Activated T-helper 1 cell treated with Interleukin-2 at 50 U/mL for 16 hours (primary cell): ENCODE measurements at regions not wholly inside any gene's neighbourhood (a gene's known extent, or its start where the extent isn't known, plus 50 kb on each side); places are given as distances from the start of the nearest gene placed in this dataset.

Experiments used
- DNase-seq: peaks from one replicate; pipeline ENCODE4 v3.0.0-alpha.2; 2020; ENCODE audit warnings: low read depth

DNA sequence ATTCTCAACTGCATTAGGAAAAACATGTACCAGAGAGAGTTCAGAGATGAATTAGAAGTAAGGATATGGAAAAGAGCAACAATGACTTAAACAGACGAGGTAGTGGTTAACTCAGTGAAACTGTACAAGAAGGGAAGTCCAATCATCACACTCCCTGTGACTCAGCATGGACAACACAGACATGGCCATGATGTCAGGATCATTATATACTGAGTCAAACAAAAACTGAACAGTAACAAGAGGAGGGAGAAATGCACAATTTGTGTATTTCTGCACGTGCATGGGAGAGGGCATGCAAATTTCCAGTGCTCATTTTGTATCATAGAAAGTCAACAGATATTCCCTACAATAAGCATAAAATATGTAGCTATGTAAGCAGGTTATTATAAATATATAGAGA is 1037.8 kb downstream of the BCL11B start:
- no peak for DNase-seq

DNA sequence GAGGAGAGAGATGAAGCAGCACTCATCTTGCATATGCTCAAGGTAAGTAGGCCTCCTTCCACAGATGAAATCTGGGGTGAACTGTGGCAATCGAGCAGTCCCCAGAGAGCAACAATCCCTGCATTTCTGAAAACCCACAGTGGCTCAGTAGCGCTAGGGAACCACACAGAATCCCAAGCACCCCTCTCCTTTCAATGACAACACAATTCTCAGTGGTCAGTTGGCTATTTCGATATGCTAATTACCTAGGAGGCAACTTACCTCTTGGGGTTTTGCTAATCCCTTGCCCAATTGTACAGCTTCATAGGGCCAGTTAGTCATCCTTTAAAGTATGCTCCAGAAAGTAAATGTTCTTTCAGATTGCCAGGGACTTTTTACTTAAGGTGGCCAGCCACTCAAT is 1035.7 kb downstream of the BCL11B start:
- no peak for DNase-seq

DNA sequence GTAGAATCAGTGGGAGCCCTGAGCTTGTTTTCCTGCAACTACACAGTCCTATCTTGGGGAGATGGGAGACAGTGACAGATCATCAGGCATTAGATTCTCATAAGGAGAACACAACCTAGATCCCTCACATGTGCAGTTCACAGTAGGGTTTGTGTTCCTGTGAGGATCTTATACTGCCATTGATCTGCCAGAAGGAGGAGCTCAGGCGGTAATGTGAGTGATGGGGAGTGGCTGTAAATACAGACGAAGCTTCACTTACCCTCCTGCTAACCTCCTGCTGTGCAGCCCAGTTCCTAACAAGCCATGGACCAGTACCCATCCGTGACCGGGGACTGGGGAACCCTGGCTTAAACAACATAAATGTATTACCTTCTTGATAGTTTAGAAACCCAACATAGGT is 1034.1 kb downstream of the BCL11B start:
- DNase-seq = no peak

DNA sequence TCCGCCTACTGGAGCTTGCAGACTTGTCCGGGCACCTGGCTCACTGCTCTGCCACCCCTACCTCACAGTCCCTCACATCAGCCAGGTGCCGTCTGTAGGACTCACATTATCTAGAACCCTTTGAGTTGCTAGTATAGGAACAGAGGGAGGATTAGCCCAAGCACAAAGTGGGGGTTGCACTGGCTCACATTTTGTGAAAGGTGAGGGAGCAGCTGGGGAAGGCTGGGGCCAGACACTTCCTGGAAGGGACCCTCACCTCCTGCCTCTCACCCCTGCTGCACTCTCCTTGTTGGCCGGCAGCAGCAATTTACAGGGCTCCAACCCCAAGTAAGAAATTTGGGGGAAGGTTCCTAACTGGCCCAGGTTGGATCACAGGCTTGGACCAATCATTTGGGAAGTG is 1031.6 kb downstream of the BCL11B start:
- DNase-seq = no peak

DNA sequence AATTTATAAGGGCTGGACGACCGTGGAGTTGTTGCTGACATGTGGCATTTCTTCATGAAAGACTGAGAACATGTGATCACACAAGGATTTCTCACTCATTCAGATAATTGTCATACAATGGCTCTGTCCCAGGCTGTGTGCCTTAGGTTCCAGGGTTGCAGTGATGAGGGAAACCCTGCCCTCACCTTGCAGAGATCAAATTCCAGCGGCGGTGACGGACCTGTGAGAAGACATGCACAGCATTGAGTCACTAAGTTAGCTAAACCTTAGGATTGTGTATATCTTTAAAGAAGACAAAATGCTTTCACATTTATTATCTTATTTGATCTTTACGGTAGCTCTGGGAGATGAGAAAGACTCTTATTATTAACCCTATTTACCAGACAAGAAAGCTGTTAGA is 1029.1 kb downstream of the BCL11B start:
- no peak for DNase-seq

DNA sequence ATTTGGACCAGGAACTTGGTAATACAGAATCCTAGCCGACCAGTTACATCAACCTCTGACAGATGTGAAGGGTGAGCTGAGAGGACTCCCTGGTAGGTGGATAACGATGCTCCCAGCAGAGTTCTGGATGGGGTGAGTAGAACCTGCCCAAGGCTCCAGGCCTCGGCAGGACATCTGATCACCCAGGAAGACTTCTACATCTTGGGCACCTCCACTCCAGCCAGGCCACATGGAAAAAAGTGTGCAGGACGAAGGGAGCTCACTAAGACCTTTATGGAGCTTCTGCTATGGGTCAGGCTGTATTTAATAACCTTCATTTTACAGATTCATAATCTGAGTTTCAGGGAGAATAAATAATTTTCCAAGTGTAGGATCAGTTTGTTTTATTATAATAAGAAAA is 1028.7 kb downstream of the BCL11B start:
- DNase-seq = no peak

DNA sequence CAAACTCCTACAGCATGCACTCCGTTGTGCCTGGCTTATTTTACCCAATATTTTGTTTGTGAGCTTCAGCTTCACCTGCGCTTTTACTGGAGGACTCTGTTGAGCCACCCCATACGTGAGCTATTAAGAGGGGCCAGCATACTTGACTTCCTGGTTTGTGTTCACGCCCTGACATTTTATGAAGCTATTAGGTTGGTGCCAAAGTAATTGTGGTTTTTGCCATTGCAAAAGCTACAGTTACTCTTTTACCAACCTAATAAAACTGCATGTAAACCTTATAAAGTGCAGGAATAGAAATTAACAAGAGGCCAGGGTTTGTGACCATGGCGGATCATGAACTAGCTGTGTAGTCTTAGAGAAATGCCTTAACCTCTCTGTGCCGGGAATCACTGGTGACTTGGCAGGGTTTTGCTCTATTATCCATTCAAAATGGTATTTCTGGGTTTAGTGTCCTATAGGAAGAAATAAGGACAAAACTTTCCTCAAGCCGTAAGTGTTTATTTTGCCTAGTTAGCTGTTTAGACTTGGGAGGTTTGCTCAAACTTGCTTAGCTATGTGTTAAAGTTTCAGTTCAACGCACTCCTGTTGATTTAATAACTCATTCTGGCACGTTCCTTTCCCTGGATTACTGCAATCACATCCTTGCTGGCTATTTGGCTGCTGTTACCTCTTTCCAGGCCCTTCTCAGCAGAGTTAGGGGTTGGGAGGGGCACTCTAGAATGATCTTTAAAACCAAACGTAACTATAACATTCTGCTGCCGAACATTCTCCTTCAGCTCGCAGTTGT is 1027.6 kb downstream of the BCL11B start:
- DNase-seq = no peak

DNA sequence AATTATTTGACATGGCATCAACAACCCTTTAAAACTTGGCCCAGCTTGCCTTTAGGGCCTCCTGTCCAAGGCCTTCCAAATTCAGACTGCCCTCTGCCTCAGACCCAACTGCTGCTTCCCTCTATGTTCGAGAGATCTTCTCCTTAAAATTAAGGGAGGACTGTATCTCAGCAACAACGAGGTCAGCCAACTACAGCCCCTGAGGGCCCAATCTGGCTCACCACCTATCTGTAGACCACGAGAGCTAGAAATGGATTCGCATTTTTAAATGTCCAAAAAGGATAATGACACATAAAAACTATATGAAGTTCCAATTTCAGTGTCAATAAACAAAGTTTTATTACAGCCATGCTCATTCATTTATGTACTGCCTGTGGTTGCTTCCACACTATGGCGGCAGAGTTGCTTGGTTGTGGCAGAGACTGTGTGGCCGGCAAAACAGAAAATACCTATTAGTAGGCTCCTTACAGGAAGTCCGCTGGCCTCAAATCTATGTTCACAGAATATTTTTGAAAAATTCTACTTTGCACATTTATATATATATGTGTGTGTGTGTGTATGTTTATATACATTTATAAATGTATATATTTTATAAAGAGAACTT is 1026.9 kb downstream of the BCL11B start:
- no peak for DNase-seq

DNA sequence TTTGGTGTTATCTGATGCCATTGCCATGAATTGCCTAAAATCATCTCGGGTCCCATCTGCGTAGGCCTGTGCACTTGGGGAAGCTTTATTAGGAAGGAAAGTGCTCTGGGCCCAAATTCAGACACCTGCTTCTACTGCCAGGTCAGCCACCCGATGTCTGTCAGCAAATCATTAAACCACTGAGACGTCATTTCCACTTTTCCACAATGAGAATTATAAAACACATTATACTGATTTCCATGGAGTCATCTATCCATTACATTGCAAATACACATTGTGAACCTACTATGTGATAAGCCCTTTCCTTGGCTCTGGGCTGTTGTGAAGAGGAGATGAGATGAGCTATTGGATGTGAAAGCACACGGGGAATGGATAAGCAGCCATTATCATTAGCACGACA is 1022.9 kb downstream of the BCL11B start:
- DNase-seq = no peak

DNA sequence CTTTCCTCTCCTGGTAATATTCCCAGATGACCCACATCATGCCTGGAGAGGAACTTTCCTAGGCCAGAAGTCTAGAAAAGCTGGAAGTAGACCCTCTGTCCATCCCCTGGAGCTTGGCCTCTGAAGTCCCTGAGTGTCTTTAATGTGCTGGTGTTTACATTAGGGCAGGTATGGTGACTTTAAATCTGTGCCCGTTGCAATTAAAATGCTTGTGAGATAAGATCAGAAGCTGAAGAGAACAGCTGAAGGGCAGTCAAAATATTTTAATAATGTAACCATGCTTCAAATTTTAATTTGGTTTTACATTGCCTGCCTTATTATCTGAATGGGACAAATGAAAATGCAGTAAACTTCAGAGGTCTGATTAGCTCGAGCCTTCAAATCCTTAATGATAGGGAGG is 1022.5 kb downstream of the BCL11B start:
- no peak for DNase-seq

DNA sequence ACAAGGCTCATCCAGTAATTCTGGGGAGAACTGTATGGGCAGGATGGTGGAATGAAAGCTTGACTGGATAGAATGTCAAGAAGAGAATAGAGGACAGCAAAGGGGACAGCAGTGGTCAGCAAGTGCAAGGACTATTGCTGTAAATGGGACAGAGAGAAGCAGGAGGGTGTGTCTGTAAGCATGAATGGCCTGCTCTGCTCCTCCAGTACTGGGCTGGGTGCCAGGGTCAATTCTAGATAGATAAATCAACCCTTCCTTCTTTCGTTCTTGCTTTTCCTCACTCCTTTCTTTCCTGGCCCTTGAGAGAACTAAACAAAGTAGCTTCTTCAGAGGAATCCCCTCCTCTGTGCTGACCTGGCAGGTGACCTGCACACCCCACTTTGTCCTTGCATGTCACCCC is 1019.2 kb downstream of the BCL11B start:
- DNase-seq = no peak

DNA sequence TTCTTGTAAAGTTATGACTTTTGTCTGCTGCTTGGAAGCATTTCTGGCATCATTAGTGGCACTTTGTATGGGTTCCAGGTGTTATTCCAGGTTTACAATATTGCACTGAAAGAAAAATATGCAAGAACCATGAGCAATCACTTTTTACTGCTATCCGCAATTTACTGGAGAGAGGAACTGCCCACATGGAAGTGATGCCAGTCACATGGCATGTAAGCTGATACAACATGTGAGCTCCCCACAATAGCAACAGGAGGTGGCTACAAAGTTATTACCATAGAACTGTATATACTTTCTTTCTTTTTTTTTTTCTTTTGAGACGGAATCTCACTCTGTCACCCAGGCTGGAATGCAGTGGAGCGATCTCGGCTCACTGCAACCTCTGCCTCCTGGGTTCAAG is 1012.1 kb downstream of the BCL11B start:
- DNase-seq = no peak

DNA sequence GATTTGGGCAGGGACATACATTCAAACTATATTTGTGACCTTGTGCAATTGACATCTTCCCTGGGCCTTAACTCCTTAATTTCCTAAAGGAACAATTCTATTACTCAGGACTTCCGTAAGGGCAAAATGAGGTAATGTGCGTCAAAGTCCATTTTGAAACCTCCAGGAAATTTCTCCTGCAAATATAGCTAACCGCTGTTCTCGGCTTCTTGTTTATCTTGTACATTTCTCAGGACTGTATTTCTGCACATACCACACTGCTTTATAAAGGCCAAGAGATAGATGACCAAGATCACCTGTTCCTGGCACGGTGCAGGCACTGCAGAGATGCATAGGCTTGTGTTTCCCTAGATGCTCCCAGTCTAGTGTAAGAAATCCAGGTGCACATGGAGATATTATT is 1009.4 kb downstream of the BCL11B start:
- no peak for DNase-seq

DNA sequence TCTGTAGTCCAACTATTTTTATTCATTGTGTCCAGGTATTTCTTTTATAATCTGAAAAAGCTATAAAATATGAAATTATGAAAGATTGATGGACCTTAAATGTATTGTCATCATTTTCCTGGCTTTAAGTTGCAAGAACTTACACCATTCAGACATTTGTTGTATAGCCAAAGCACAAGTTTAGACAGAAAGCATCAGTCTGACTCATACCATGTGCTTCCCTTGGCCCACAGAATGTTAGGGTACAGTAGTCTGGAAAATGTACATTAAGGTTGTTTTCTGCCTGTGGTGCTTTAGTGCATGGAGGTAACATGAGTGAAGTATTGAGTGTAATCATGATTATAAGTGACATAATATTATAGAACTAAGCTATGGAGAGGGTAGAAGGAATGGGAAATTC is 1002.5 kb downstream of the BCL11B start:
- DNase-seq = no peak

DNA sequence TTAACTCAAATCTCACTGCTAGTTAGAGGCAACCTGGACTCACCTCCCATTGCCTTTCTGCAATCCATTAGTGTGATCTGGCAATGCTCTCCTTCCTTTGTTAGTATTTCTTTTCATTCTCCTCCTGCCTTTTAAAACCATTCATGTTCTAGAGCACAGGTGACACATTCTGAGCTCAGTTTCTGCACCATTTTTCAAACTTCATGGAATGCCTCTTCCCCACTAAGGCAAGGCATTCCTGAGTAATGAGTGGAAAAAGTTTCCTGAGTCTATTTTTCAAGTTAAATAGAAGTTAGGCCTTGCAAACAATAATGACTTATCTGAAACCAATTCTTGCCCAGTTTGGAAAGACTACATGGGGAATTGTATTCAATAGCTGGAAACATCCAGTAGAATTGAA is 1001.8 kb downstream of the BCL11B start:
- DNase-seq = no peak

DNA sequence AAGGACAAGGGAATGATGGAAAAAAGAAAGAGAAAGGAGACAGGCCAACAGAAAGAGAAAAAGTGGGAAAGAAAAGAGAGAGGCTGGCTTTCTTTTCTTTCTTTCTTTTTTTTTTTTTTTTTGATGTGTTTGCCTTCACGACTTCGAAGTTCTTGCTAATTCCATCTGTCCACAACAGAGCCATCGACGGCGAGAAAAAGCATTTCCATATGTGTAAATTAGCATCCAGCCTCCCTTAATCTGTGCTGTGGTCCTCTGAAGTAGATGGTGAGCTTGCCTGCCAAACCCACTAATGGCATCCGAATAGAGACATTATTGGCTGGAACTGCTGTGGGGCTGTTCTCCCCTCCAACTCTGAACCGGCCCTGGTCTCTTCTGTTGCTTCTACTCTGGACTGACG is 997.4 kb downstream of the BCL11B start:
- DNase-seq = no peak

DNA sequence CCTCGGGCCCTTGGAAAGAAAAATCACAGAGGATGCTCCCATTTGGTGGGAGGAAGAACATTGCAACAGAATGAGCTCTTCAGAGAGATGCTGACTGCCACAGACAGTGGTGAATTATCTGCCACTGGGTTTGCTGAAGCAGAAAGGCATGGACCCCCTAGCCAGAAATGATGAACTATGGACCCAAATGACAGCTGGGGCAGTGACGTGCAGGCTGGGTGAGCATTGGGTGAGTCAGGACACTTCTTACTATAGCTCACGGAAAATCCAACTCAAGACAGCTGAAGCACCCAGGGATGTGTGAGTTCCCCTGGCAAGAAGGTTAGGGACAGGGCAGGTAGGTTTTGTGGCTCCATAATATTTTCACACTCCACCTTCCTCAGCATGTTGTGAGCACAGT is 993.2 kb downstream of the BCL11B start:
- DNase-seq = no peak

DNA sequence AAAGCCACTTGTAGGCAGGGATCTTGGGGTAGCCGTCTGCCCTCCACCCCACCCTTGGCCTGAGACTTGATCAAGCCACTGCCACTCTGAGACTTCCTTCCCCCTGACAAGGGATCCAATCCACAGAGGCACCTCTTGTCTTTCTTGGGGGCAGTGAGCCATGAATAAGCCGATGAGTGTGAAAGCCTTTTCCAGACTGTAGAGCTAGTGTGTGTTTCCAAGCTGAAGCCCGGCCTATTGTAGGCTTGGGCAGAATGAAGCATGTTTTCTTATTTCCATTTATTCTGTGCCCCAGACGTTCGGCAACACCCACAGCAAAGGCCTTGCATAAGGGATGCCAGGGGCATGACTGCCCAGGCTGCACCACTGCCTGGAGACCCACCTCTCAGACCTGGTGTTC is 991.6 kb downstream of the BCL11B start:
- no peak for DNase-seq

DNA sequence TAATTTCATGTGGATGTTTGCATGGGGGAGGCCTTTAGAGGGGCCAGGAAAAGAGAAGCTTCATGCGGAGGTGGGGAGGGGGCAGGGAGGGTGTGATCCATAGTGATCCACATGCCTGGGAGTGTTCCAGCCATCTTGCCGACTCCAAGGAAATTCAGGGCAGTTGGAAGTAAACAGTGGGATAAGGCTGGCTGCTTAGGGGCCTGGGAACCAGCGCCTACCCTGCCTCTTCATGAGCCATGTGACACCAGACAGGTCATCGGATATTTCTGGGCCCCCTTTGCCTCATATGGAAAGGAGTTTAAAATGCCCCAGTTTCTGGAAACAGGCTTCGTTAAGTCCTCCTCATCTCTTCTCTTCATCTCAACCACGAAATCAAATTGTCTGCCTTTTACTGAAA is 983.2 kb downstream of the BCL11B start:
- no peak for DNase-seq

DNA sequence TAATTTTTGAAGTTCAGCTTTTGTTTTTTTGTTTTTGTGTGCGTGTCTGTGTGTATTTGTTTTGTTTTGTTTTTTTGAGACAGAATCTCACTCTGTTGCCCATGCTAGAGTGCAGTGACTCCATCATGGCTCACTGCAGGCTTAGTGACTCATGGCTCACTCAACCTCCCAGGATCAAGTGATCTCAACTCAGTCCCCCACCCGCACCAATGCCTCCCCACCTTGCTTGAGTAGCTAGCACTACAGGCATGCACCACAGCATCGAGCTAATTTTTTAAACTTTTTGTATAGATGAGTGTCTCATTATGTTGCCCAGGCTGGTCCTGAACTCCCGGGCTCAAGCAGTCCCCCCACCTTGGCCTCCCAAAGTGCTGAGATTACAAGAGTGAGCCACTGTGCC is 981.4 kb downstream of the BCL11B start:
- no peak for DNase-seq

DNA sequence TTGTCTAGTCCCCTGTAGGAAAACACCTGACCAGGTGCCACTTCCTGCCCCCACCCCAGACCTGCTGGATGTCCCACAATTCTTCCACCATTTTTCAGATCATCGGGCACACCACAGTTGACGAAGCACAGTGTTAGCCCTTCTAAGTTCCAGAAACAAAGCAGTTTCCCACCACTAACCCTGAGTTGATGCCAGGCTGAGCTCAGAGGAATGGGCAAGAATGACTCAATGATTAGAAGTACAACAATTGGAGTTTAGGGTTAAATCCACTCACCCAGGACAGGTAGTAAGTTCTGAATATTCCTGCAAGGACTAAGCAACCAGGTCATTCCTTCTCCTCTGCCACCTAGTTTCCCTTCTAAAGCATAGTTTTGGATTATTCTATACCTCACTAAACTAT is 979.8 kb downstream of the BCL11B start:
- no peak for DNase-seq

DNA sequence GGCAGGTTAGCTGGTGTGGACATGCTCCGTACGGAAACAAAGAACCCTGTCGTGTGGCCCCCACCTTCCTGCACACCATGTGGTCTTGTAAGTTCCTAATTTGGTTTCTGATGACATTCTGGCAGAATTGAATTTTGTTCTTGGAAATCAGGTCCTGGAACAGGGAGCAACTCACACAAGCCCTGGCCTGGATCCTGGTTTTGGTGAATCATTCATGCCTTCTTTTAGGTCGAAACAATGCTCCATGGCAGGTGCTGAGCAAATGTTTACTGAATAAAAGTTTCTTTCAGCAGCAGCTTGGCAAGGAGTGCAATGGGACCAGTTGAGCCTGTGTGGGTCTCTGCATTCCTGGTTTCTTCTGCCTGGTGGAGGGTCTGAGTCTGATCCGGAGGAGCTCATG is 978.4 kb downstream of the BCL11B start:
- DNase-seq = no peak

DNA sequence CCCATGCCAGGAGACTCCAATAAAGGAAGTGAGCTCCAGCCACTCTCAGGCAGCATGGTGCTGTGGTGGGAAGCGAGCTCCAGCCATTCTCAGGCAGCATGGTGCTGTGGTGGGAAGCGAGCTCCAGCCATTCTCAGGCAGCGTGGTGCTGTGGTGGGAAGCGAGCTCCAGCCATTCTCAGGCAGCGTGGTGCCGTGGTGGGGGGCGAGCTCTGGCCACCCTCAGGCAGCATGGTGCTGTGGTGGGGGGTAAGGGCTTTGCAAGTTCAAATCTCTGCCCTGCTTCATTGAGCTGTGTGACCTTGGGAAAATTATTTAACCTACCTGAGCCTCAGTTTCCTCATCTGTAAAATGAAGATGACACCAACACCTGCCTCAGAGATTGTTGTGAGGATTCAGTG is 975.1 kb downstream of the BCL11B start:
- DNase-seq = no peak

DNA sequence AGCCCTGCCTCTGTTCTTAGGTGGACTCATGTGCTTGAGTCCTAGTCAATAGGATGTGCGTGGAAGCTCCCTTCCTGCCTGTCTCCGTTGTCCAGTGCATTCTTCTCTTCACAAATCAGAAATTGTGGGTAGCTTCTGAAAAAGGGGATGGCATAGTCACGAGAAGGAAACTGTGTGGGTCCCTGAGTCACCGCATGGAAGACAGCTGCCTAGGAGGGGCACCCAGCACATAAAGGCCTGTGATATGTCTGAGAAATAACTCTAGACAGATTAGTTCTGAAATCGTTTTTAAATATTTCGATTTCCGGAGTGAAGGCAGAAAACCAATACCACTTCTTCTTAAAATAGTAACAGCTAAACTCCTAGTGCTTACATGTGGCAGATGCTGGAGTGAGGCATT is 974.4 kb downstream of the BCL11B start:
- no peak for DNase-seq
